A549 (cell line): ENCODE measurements at regions not wholly inside any gene's neighbourhood (a gene's known extent, or its start where the extent isn't known, plus 50 kb on each side); places are given as distances from the start of the nearest gene placed in this dataset.

ENCODE experiments used
- ATAC-seq, 2 experiments: fragments of 200-7000 bp in 1 of 2; fragments of >200 bp in 1 of 2; cut with Nextera tagmentation in 1 of 2; cut with Tn5 transposase in 1 of 2; 3 replicates each; pipeline versions ENCODE4 v1.8.0 to v1.9.1; 2018 to 2020; ENCODE audit warnings: mild to moderate bottlenecking in 1 of 2, moderate library complexity in 1 of 2
- CTCF ChIA-PET: fragments of 300-600 bp; sonication (Branson Sonifier 250); formaldehyde crosslinking; extraction: SDS; loops from one replicate; lab custom pipeline; 2021; ENCODE audit warnings: antibody characterized with exemption, inconsistent platforms; lab: Yijun Ruan, JAX
- POLR2A ChIA-PET: fragments of 350-600 bp; formaldehyde crosslinking; extraction: SDS; loops from one replicate; lab custom pipeline; 2021; ENCODE audit warnings: antibody characterized with exemption, inconsistent platforms; lab: Yijun Ruan, JAX
- DNase-seq, 2 experiments: peaks; one replicate each; pipeline versions ENCODE4 v3.0.0 to v3.0.0-alpha.2; 2011 to 2016; ENCODE audit warnings: low read depth in 1 of 2, low spot score in 1 of 2
- FAIRE-seq: peaks from 2 replicates; lab custom pipeline; 2011; peaks lifted over from hg19 to GRCh38; lab: Jason Lieb, UNC
- H3K27ac ChIP-seq, 2 experiments: fragments of >200 bp; sonication (Bioruptor Twin); formaldehyde crosslinking; 3 replicates each; pipeline ENCODE4 v1.5.1; 2016 to 2017
- H3K4me1 ChIP-seq: fragments of >200 bp; sonication (Bioruptor Twin); formaldehyde crosslinking; 3 replicates; pipeline ENCODE4 v1.6.1; 2016
- H3K4me2 ChIP-seq: fragments of >200 bp; sonication (Bioruptor Twin); formaldehyde crosslinking; 3 replicates; pipeline ENCODE4 v1.6.1; 2016
- H3K4me3 ChIP-seq: fragments of >200 bp; sonication (Bioruptor Twin); formaldehyde crosslinking; 3 replicates; pipeline ENCODE4 v1.5.1; 2016
- H3K9me3 ChIP-seq: fragments of >200 bp; sonication (Bioruptor Twin); formaldehyde crosslinking; 3 replicates; pipeline ENCODE4 v1.6.1; 2016
- ATOH8 ChIP-seq: fragments of 250-450 bp; sonication (Bioruptor Pico); IDR thresholded peaks from 2 replicates; pipeline ENCODE4 v1.5.0; 2020; ENCODE audit warnings: low read depth, mild to moderate bottlenecking, moderate library complexity
- BCL3 ChIP-seq: fragments of >200 bp; sonication (Bioruptor Twin); formaldehyde crosslinking; IDR thresholded peaks from 3 replicates; pipeline ENCODE4 v1.6.1; 2016
- BHLHE40 ChIP-seq: IDR thresholded peaks from 2 replicates; pipeline ENCODE4 v1.6.1; 2012; ENCODE audit warnings: low read depth, low read length, inconsistent platforms
- CBX2 ChIP-seq: fragments of 200-600 bp; sonication (generic); IDR thresholded peaks from 2 replicates; pipeline ENCODE4 v1.6.1; 2016; ENCODE audit warnings: low read depth, mild to moderate bottlenecking, borderline replicate concordance
- CBX8 ChIP-seq: fragments of 200-600 bp; sonication (generic); IDR thresholded peaks from 2 replicates; pipeline ENCODE4 v1.6.1; 2016
- CEBPB ChIP-seq, 2 experiments: fragments of >200 bp in 1 of 2; sonication (Bioruptor Twin) in 1 of 2; formaldehyde crosslinking in 1 of 2; IDR thresholded peaks; 2 replicates each; pipeline ENCODE4 v1.6.1; 2012 to 2016
- CHD2 ChIP-seq: fragments of 150-350 bp; IDR thresholded peaks from 2 replicates; pipeline ENCODE4 v1.6.1; 2014; ENCODE audit warnings: low read length; ENCODE audit not compliant: partially characterized antibody
- CTCF ChIP-seq: fragments of >200 bp; sonication (Bioruptor Twin); formaldehyde crosslinking; IDR thresholded peaks from 3 replicates; pipeline ENCODE4 v1.5.1; 2016
- EHF ChIP-seq: fragments of 250-450 bp; sonication (Bioruptor Pico); IDR thresholded peaks from 2 replicates; pipeline ENCODE4 v1.5.0; 2020; ENCODE audit warnings: mild to moderate bottlenecking
- ELK1 ChIP-seq: fragments of 150-350 bp; IDR thresholded peaks from 2 replicates; pipeline ENCODE4 v1.6.1; 2014; ENCODE audit warnings: low read depth, mild to moderate bottlenecking, low read length
- FOSB ChIP-seq: fragments of 250-450 bp; sonication (Bioruptor Pico); IDR thresholded peaks from 2 replicates; pipeline ENCODE4 v1.5.0; 2020; ENCODE audit warnings: mild to moderate bottlenecking, moderate library complexity
- FOSL2 ChIP-seq, 2 experiments: fragments of 450-650 bp in 1 of 2; fragments of >200 bp in 1 of 2; sonication (Bioruptor Twin) in 1 of 2; formaldehyde crosslinking; IDR thresholded peaks; 2 replicates each; pipeline versions ENCODE4 v1.5.0 to v1.6.1; 2016 to 2020; ENCODE audit warnings: mild to moderate bottlenecking in 1 of 2, moderate library complexity in 1 of 2
- HDAC2 ChIP-seq: fragments of 200-600 bp; sonication (generic); IDR thresholded peaks from 2 replicates; pipeline ENCODE4 v1.6.1; 2016
- HOXA7 ChIP-seq: fragments of 250-450 bp; sonication (Bioruptor Pico); IDR thresholded peaks from 2 replicates; pipeline ENCODE4 v1.5.0; 2020; ENCODE audit warnings: mild to moderate bottlenecking, moderate library complexity
- JUN ChIP-seq, 2 experiments: fragments of >200 bp; sonication (Bioruptor Twin); formaldehyde crosslinking; IDR thresholded peaks; 2 replicates in 1 of 2; 3 replicates in 1 of 2; pipeline ENCODE4 v1.6.1; 2016 to 2017
- MAX ChIP-seq: IDR thresholded peaks from 2 replicates; pipeline ENCODE4 v1.6.1; 2012
- MAZ ChIP-seq: fragments of 150-350 bp; IDR thresholded peaks from 2 replicates; pipeline ENCODE4 v1.6.1; 2014; ENCODE audit warnings: antibody characterized with exemption, low read depth, low read length, borderline replicate concordance
- MYC ChIP-seq: IDR thresholded peaks from 2 replicates; pipeline ENCODE4 v1.6.1; 2012; ENCODE audit warnings: mild to moderate bottlenecking, inconsistent platforms, low read length, improper control_type of control experiment, borderline replicate concordance
- NFE2L2 ChIP-seq: fragments of 150-350 bp; conservative IDR thresholded peaks from 2 replicates; pipeline ENCODE4 v1.6.1; 2014; ENCODE audit warnings: low read length
- NR3C1 ChIP-seq: fragments of >200 bp; sonication (Bioruptor Twin); formaldehyde crosslinking; IDR thresholded peaks from 3 replicates; pipeline ENCODE4 v1.6.1; 2017
- PBX3 ChIP-seq: IDR thresholded peaks from 2 replicates; pipeline ENCODE4 v1.6.1; 2012
- PHF8 ChIP-seq: fragments of 200-600 bp; sonication (generic); IDR thresholded peaks from 2 replicates; pipeline ENCODE4 v1.6.1; 2016; ENCODE audit warnings: low read depth, mild to moderate bottlenecking, antibody characterized with exemption, moderate library complexity, borderline replicate concordance
- RAD21 ChIP-seq, 2 experiments: fragments of >200 bp in 1 of 2; sonication (Bioruptor Twin) in 1 of 2; formaldehyde crosslinking in 1 of 2; IDR thresholded peaks in 1 of 2; conservative IDR thresholded peaks in 1 of 2; 2 replicates in 1 of 2; 3 replicates in 1 of 2; pipeline ENCODE4 v1.6.1; 2012 to 2018; ENCODE audit warnings: inconsistent platforms in 1 of 2
- RCOR1 ChIP-seq: fragments of 150-350 bp; IDR thresholded peaks from 2 replicates; pipeline ENCODE4 v1.6.1; 2014; ENCODE audit warnings: antibody characterized with exemption, low read length, low read depth
- RFX5 ChIP-seq: fragments of 450-650 bp; IDR thresholded peaks from 2 replicates; pipeline ENCODE4 v1.7.1; 2014; ENCODE audit warnings: antibody characterized with exemption, mild to moderate bottlenecking, moderate library complexity
- SMC3 ChIP-seq: fragments of >200 bp; sonication (Bioruptor Twin); formaldehyde crosslinking; IDR thresholded peaks from 3 replicates; pipeline ENCODE4 v1.6.1; 2018; ENCODE audit warnings: inconsistent platforms
- TFCP2L1 ChIP-seq: fragments of 250-450 bp; sonication (Bioruptor Pico); IDR thresholded peaks from 2 replicates; pipeline ENCODE4 v1.5.0; 2021; ENCODE audit warnings: mild to moderate bottlenecking
- USF2 ChIP-seq: fragments of 450-650 bp; IDR thresholded peaks from 2 replicates; pipeline ENCODE4 v1.6.1; 2014; ENCODE audit warnings: antibody characterized with exemption
- ZFP36 ChIP-seq: fragments of 450-650 bp; IDR thresholded peaks from 2 replicates; pipeline ENCODE4 v1.6.1; 2014; ENCODE audit warnings: borderline replicate concordance; ENCODE audit not compliant: partially characterized antibody
- ZNF302 ChIP-seq: fragments of 250-450 bp; sonication (Bioruptor Pico); IDR thresholded peaks from 2 replicates; pipeline ENCODE4 v1.9.0; 2021; ENCODE audit warnings: inconsistent platforms, mild to moderate bottlenecking, moderate library complexity
- WGBS: methylation state at CpG from one replicate; pipeline ENCODE4 v1.1.6; 2017; ENCODE audit errors: missing lambda C conversion rate; 5-methylcytosine and 5-hydroxymethylcytosine counted together

GRCh38 chr15:92808598-92809063 is 91.5 kb upstream of the CHD2 start (continued):
- no peak for TF ChIP-seq BCL3
- TF ChIP-seq, all 56 proteins: peak for 9

GRCh38 chr15:92809064-92809879 is 90.9 kb upstream of the CHD2 start:
- peaks cover 37% of the 10 kb centered on the region for H3K4me1 ChIP-seq
- WGBS, result under 1% methylated on average over 70 of the region's 80 CpGs
- H3K27ac ChIP-seq, result peak overlapping the region; percentile 95 to 97
- peak overlapping the region; percentile 41 for H3K4me3 ChIP-seq
- H3K9me3 ChIP-seq, result no peaks in the 10 kb centered on the region
- FAIRE-seq (no peak), DNase-seq (peak; percentile 97 to 99), ATAC-seq (peak; percentile 75 to 81)
- CTCF ChIA-PET, result interaction anchor here (0.6 to 10.8 kb wide), 38 partner anchors 8 to 220 kb away, joined by 3 to 168 read pairs (median 6); partner anchors contain the start of gene CHD2
- POLR2A ChIA-PET, result interaction anchor here (0.6 to 7.3 kb wide), 20 partner anchors 8 to 712 kb away, joined by 3 to 359 read pairs (median 7); partner anchors contain the start of gene CHD2
- H3K4me2 ChIP-seq, result peak overlapping the region; percentile 83
- no peak for TF ChIP-seq RCOR1
- peak in 1 of 2 experiments; percentile 39; a peak in 1 of 4 replicates for TF ChIP-seq CEBPB (IDR thresholded peaks at IDR 0.05)
- peak; percentile 87 for TF ChIP-seq USF2
- no peak for TF ChIP-seq FOSL2 (IDR thresholded peaks at IDR 0.05)
- peak; percentile 70 for TF ChIP-seq FOSL2 (CRISPR knock-in tag; IDR thresholded peaks at IDR 0.05)
- TF ChIP-seq CBX2, result no peak
- peak; percentile 42 for TF ChIP-seq CHD2
- TF ChIP-seq MYC, result peak; percentile 100
- TF ChIP-seq PHF8, result peak; percentile 54; the same call in 1 of the 2 replicates
- TF ChIP-seq MAZ, result peak; percentile 98
- TF ChIP-seq ELK1, result no peak
- TF ChIP-seq CBX8, result no peak
- TF ChIP-seq EHF (CRISPR knock-in tag), result peak; percentile 74
- peak; percentile 73 for TF ChIP-seq ATOH8 (CRISPR knock-in tag)
- TF ChIP-seq CTCF, result peak; percentile 99
- TF ChIP-seq HOXA7 (CRISPR knock-in tag), result 0 out of 2 replicates have a peak, but pooled peaks have one; percentile 66
- TF ChIP-seq HDAC2, result no peak
- TF ChIP-seq ZFP36, result no peak
- no peak; the same call in 1 of the 2 replicates for TF ChIP-seq FOSB
- peak; percentile 100 for TF ChIP-seq MAX
- peak; percentile 34 for TF ChIP-seq BHLHE40
- TF ChIP-seq RFX5, result peak; percentile 45; the same call in 1 of the 2 replicates
- TF ChIP-seq NR3C1, result no peak
- no peak; the same call in 1 of the 2 replicates for TF ChIP-seq NFE2L2
- TF ChIP-seq TFCP2L1 (CRISPR knock-in tag), result no peak
- TF ChIP-seq PBX3, result no peak
- no peak for TF ChIP-seq ZNF302 (CRISPR knock-in tag)
- TF ChIP-seq RAD21 (conservative IDR thresholded peaks at IDR 0.05 in 1 of 2, IDR thresholded peaks at IDR 0.05 in 1 of 2), result peak; percentile 87 to 99; a peak in 4 of 5 replicates
- peak; percentile 99 for TF ChIP-seq SMC3
- peak; percentile 93 to 97 for TF ChIP-seq JUN (IDR thresholded peaks at IDR 0.05)
